NOMO-1 treated with DMSO at 0.1 percent for 48 hours (cell line): ENCODE measurements at regions not wholly inside any gene's neighbourhood (a gene's known extent, or its start where the extent isn't known, plus 50 kb on each side); places are given as distances from the start of the nearest gene placed in this dataset.
"Not testable (repeated sequence)": the region's sequence is repeated elsewhere in the genome, so short reads cannot be mapped to it uniquely, and the experiment has no call there.

Experiments
- DNase-seq: peaks from one replicate; lab custom pipeline; 2025; ENCODE audit not compliant: unreplicated experiment; lab: John Stamatoyannopoulos, UW

- no peak for DNase-seq
Measured at GRCh38 chr9:11141357-11141756, 528.6 kb upstream of the PTPRD start.

GRCh38 chr9:11142965-11143738 is 530.4 kb upstream of the PTPRD start:
- no peak for DNase-seq

- DNase-seq, result no peak
Measured at GRCh38 chr9:11144746-11145145, 531.9 kb upstream of the PTPRD start.

GRCh38 chr9:11148189-11148588 is 535.4 kb upstream of the PTPRD start:
- DNase-seq, result no peak

- DNase-seq, result no peak
Measured at GRCh38 chr9:11149065-11149464, 536.3 kb upstream of the PTPRD start.

- no peak for DNase-seq
Measured at GRCh38 chr9:11158063-11158462, 545.3 kb upstream of the PTPRD start.

- DNase-seq, result no peak
Measured at GRCh38 chr9:11158676-11159075, 545.9 kb upstream of the PTPRD start.

- no peak for DNase-seq
Measured at GRCh38 chr9:11159318-11159862, 546.6 kb upstream of the PTPRD start.

GRCh38 chr9:11163843-11164242 is 551.0 kb upstream of the PTPRD start:
- no peak for DNase-seq

- DNase-seq, result no peak
Measured at GRCh38 chr9:11182001-11182400, 569.2 kb upstream of the PTPRD start.

- DNase-seq, result no peak
Measured at GRCh38 chr9:11190719-11191118, 577.9 kb upstream of the PTPRD start.

- DNase-seq, result no peak
Measured at GRCh38 chr9:11192993-11193392, 580.2 kb upstream of the PTPRD start.

GRCh38 chr9:11194246-11194645 is 581.4 kb upstream of the PTPRD start:
- no peak for DNase-seq

- not testable (repeated sequence) for DNase-seq
Measured at GRCh38 chr9:11196840-11197365, 584.1 kb upstream of the PTPRD start.

- no peak for DNase-seq
Measured at GRCh38 chr9:11199335-11199734, 586.5 kb upstream of the PTPRD start.

- DNase-seq, result no peak
Measured at GRCh38 chr9:11204521-11204920, 591.7 kb upstream of the PTPRD start.

- no peak for DNase-seq
Measured at GRCh38 chr9:11206925-11207324, 594.1 kb upstream of the PTPRD start.

- DNase-seq, result no peak
Measured at GRCh38 chr9:11233696-11234095, 620.9 kb upstream of the PTPRD start.

GRCh38 chr9:11235061-11235460 is 622.3 kb upstream of the PTPRD start:
- no peak for DNase-seq

GRCh38 chr9:11241779-11242178 is 629.0 kb upstream of the PTPRD start:
- DNase-seq, result no peak

GRCh38 chr9:11257992-11258391 is 645.2 kb upstream of the PTPRD start:
- DNase-seq, result no peak

GRCh38 chr9:11269036-11269435 is 656.2 kb upstream of the PTPRD start:
- DNase-seq, result no peak
